DND-41 (cell line): ENCODE measurements at regions not wholly inside any gene's neighbourhood (a gene's known extent, or its start where the extent isn't known, plus 50 kb on each side); places are given as distances from the start of the nearest gene placed in this dataset.

Source experiments
- ATAC-seq: fragments of 200-7000 bp; cut with Tn5 transposase; 3 replicates; pipeline ENCODE4 v1.9.1; 2021; ENCODE audit warnings: low read depth; ENCODE audit not compliant: insufficient read depth
- DNase-seq: peaks from one replicate; pipeline ENCODE4 v3.0.0-alpha.2; 2020
- H2AFZ ChIP-seq: 2 replicates; pipeline ENCODE4 v1.6.0; 2012; ENCODE audit warnings: low read depth, low read length
- H3K27ac ChIP-seq: 2 replicates; pipeline ENCODE4 v1.5.1; 2012; ENCODE audit warnings: low read length, inconsistent platforms
- H3K27me3 ChIP-seq: fragments of 200-600 bp; sonication (generic); 2 replicates; pipeline ENCODE4 v1.6.0; 2012; ENCODE audit warnings: low read length, mild to moderate bottlenecking, inconsistent platforms; ENCODE audit not compliant: insufficient read depth, poor library complexity
- H3K36me3 ChIP-seq: 2 replicates; pipeline ENCODE4 v1.5.1; 2012; ENCODE audit warnings: low read length, inconsistent platforms; ENCODE audit not compliant: insufficient read depth
- H3K4me1 ChIP-seq: 2 replicates; pipeline ENCODE4 v1.5.1; 2012; ENCODE audit warnings: mild to moderate bottlenecking, low read length; ENCODE audit not compliant: insufficient read depth
- H3K4me2 ChIP-seq: 2 replicates; pipeline ENCODE4 v1.6.0; 2012; ENCODE audit warnings: mild to moderate bottlenecking, moderate library complexity, low read length, inconsistent platforms; ENCODE audit not compliant: insufficient read depth
- H3K4me3 ChIP-seq, 2 experiments: fragments of 200-600 bp in 1 of 2; shearing (Covaris generic) in 1 of 2; 2 replicates each; pipeline ENCODE4 v1.5.1; 2012 to 2016; ENCODE audit warnings: inconsistent platforms in 2 of 2, low read length in 2 of 2, mild to moderate bottlenecking in 2 of 2, low read depth in 1 of 2, moderate library complexity in 1 of 2
- H3K79me2 ChIP-seq: 2 replicates; pipeline ENCODE4 v1.6.0; 2012; ENCODE audit warnings: low read length, inconsistent platforms; ENCODE audit not compliant: insufficient read depth
- H3K9ac ChIP-seq: 2 replicates; pipeline ENCODE4 v1.6.0; 2012; ENCODE audit warnings: low read depth, mild to moderate bottlenecking, inconsistent platforms, low read length, moderate library complexity
- H3K9me3 ChIP-seq: 2 replicates; pipeline ENCODE4 v1.5.1; 2012; ENCODE audit warnings: low read length, moderate library complexity, mild to moderate bottlenecking, inconsistent platforms; ENCODE audit not compliant: insufficient read depth, severe bottlenecking
- H4K20me1 ChIP-seq: 2 replicates; pipeline ENCODE4 v1.6.0; 2012; ENCODE audit warnings: low read length; ENCODE audit not compliant: insufficient read depth
- EZH2 ChIP-seq: IDR thresholded peaks from 3 replicates; pipeline ENCODE4 v1.6.1; 2012; ENCODE audit warnings: borderline replicate concordance, low read depth, mild to moderate bottlenecking, moderate library complexity, low read length, inconsistent platforms; ENCODE audit not compliant: severe bottlenecking
- TF ChIP-seq, protein P1 (sequence below): IDR thresholded peaks from 2 replicates; pipeline ENCODE4 v1.5.1; 2012; ENCODE audit warnings: borderline replicate concordance, low read length, moderate library complexity, mild to moderate bottlenecking; ENCODE audit not compliant: poor library complexity, severe bottlenecking; ENCODE audit errors: extremely low read depth

- Histone ChIP-seq H3K79me2 (no peaks in the 10 kb centered on the region), H3K4me3 (no peak overlapping the region), H2AFZ (no peak overlapping the region), H3K27ac (no peak overlapping the region), H3K27me3 (no peaks in the 10 kb centered on the region), H4K20me1 (no peaks in the 10 kb centered on the region), H3K36me3 (no peaks in the 10 kb centered on the region), H3K4me1 (no peaks in the 10 kb centered on the region), H3K9ac (no peak overlapping the region), H3K9me3 (no peaks in the 10 kb centered on the region), H3K4me2 (no peak overlapping the region)
- ATAC-seq (no peak), DNase-seq (no peak)
- no peak for TF ChIP-seq EZH2
Observed at GRCh38 chr22:49076300-49077035, 751.2 kb downstream of the BRD1 start.

DNA sequence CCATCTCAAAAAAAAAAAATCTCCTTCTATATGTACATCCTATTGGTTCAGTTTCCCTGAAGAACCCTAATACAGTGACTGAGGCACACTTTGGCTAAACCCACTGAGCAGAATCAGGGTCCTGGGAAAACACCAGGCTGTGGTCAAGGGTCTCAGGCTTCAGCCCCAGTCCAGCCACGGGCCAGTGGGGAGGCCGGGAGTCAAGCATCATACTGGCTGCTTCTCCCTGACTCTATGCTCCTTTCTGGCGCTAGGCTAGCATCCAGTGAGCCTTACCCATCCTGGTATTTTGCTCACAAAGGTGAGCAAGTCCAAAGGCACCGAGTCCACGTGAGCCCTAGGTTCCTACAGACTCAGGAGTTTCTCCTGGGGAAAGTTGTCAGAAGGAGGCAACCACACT, 752.5 kb downstream of the BRD1 start:
- Histone ChIP-seq H3K9me3 (no peaks in the 10 kb centered on the region), H3K27ac (no peak overlapping the region), H3K36me3 (no peaks in the 10 kb centered on the region), H3K27me3 (no peaks in the 10 kb centered on the region), H3K4me2 (no peak overlapping the region), H3K9ac (no peak overlapping the region), H4K20me1 (no peaks in the 10 kb centered on the region), H3K4me3 (no peak overlapping the region), H2AFZ (no peak overlapping the region), H3K4me1 (no peaks in the 10 kb centered on the region), H3K79me2 (no peaks in the 10 kb centered on the region)
- TF ChIP-seq, protein P1, sequence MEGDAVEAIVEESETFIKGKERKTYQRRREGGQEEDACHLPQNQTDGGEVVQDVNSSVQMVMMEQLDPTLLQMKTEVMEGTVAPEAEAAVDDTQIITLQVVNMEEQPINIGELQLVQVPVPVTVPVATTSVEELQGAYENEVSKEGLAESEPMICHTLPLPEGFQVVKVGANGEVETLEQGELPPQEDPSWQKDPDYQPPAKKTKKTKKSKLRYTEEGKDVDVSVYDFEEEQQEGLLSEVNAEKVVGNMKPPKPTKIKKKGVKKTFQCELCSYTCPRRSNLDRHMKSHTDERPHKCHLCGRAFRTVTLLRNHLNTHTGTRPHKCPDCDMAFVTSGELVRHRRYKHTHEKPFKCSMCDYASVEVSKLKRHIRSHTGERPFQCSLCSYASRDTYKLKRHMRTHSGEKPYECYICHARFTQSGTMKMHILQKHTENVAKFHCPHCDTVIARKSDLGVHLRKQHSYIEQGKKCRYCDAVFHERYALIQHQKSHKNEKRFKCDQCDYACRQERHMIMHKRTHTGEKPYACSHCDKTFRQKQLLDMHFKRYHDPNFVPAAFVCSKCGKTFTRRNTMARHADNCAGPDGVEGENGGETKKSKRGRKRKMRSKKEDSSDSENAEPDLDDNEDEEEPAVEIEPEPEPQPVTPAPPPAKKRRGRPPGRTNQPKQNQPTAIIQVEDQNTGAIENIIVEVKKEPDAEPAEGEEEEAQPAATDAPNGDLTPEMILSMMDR = no peak
- no peak for TF ChIP-seq EZH2
- ATAC-seq = no peak
- DNase-seq = no peak

DNA sequence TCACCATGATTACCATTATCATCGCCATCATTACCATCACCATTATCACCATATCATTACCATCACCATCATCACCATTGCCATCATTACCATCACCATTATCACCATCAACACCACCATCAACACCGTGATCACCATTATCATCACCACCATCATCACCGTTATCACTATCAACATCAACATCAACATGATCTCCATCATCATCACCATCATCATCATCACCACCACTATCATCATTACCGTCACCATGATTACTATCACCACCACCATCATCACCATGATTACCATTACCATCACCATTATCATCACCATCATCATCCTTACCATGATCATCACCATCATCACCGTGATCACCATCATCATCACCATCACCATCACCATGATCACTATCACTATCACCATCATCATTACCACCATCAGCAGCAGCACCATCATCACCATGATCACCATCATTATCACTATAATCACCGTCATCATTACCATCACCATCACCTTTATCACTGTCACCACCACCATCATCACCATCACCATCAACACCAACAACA, 753.7 kb downstream of the BRD1 start:
- ATAC-seq = no peak
- H3K79me2 ChIP-seq = no peaks in the 10 kb centered on the region

More for the DNA sequence above, 753.7 kb downstream of the BRD1 start:
- H3K9ac ChIP-seq = no peak overlapping the region
- no peak overlapping the region for H3K4me2 ChIP-seq
- H3K4me1 ChIP-seq = no peaks in the 10 kb centered on the region
- no peak overlapping the region for H3K27ac ChIP-seq
- H3K36me3 ChIP-seq = no peaks in the 10 kb centered on the region
- no peaks in the 10 kb centered on the region for H3K27me3 ChIP-seq
- H3K4me3 ChIP-seq = no peak overlapping the region
- no peaks in the 10 kb centered on the region for H3K9me3 ChIP-seq
- no peak overlapping the region for H2AFZ ChIP-seq
- no peaks in the 10 kb centered on the region for H4K20me1 ChIP-seq
- no peak for DNase-seq
- TF ChIP-seq EZH2 = no peak
- TF ChIP-seq, protein P1 = no peak
